Nephron progenitor cell (in vitro differentiated cells): ENCODE measurements at regions not wholly inside any gene's neighbourhood (a gene's known extent, or its start where the extent isn't known, plus 50 kb on each side); places are given as distances from the start of the nearest gene placed in this dataset.

Experiments used
- DNase-seq: peaks from one replicate; pipeline ENCODE4 v3.0.0; 2021
- H3K27ac Mint-ChIP-seq: 2 replicates; pipeline ENCODE4 v1.8.0; 2021; ENCODE audit warnings: mild to moderate bottlenecking, moderate library complexity, mixed read lengths
- H3K27me3 Mint-ChIP-seq: 2 replicates; pipeline ENCODE4 v1.8.0; 2021; ENCODE audit warnings: mild to moderate bottlenecking, low read depth, mixed read lengths; ENCODE audit not compliant: poor library complexity
- H3K36me3 Mint-ChIP-seq: 2 replicates; pipeline ENCODE4 v1.8.0; 2021; ENCODE audit warnings: low read depth, mixed read lengths
- H3K4me1 Mint-ChIP-seq: 2 replicates; pipeline ENCODE4 v1.8.0; 2021; ENCODE audit warnings: mixed read lengths
- H3K4me3 Mint-ChIP-seq: 2 replicates; pipeline ENCODE4 v1.8.0; 2021; ENCODE audit warnings: mild to moderate bottlenecking, moderate library complexity, mixed read lengths
- H3K9me3 Mint-ChIP-seq: 2 replicates; pipeline ENCODE4 v1.8.0; 2021; ENCODE audit warnings: mild to moderate bottlenecking, moderate library complexity, mixed read lengths
- CTCF ChIP-seq: fragments of 200-600 bp; sonication (generic); IDR thresholded peaks from 2 replicates; pipeline ENCODE4 v1.5.0; 2021; ENCODE audit warnings: antibody characterized with exemption

DNA sequence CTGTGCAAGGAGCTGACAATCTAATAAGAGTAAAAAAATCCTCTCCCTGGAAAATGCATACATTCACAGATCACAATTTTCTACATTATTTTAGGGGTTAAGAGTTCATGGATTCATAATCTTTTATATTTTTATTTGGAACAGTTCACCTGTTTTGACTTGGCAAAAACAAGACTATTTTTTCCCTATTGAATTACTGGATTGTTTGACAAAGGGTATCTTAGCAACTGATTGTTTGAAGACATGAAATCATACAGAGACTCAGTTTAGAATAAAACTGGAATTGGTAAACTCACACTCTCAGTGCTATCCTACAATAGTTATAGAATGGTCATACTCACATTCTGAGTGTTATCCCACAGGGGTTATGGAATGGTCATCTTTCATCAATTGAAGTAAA lies 358.2 kb upstream of the PTGER4 start:
- Mint-ChIP-seq H3K4me1 (no peaks in the 10 kb centered on the region), H3K9me3 (no peaks in the 10 kb centered on the region), H3K27me3 (peaks cover 3% of the 10 kb centered on the region), H3K27ac (no peak overlapping the region), H3K36me3 (no peaks in the 10 kb centered on the region), H3K4me3 (no peak overlapping the region)
- DNase-seq, result no peak
- TF ChIP-seq CTCF, result no peak

GRCh38 chr5:40318395-40318794 lies 361.3 kb upstream of the PTGER4 start:
- DNase-seq, result no peak
- H3K36me3 Mint-ChIP-seq, result no peaks in the 10 kb centered on the region
- no peak overlapping the region for H3K27ac Mint-ChIP-seq
- TF ChIP-seq CTCF, result no peak
- H3K9me3 Mint-ChIP-seq, result no peaks in the 10 kb centered on the region
- H3K4me3 Mint-ChIP-seq, result no peak overlapping the region
- H3K4me1 Mint-ChIP-seq, result no peaks in the 10 kb centered on the region
- H3K27me3 Mint-ChIP-seq, result no peaks in the 10 kb centered on the region

- Mint-ChIP-seq H3K4me3 (no peak overlapping the region), H3K36me3 (no peaks in the 10 kb centered on the region), H3K4me1 (no peaks in the 10 kb centered on the region), H3K27ac (no peak overlapping the region), H3K27me3 (no peaks in the 10 kb centered on the region), H3K9me3 (no peaks in the 10 kb centered on the region)
- TF ChIP-seq CTCF, result no peak
- DNase-seq, result no peak
Observed at GRCh38 chr5:40317023-40317422, 362.7 kb upstream of the PTGER4 start.

DNA sequence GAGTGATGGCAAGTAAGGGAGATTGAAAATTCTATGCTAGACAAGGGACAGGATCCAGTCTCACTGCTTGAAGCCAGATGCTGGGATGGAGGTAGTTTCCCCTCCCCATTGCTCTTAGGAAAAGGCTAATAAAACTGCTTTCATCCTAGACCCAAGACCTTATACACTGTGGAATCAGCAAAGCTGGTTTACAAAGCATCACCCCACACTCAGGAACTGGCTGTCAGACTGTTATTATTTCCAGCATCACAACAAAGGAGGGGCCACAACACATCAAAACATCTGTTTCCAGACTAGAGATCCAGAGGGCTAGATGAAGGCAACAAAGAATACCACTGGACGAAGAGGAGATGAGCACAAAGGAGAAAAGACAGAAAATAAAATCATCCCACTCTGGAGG lies 364.6 kb upstream of the PTGER4 start:
- Mint-ChIP-seq H3K4me3 (no peak overlapping the region), H3K27me3 (no peaks in the 10 kb centered on the region), H3K9me3 (no peaks in the 10 kb centered on the region), H3K27ac (no peak overlapping the region), H3K36me3 (no peaks in the 10 kb centered on the region), H3K4me1 (no peaks in the 10 kb centered on the region)
- no peak for DNase-seq
- TF ChIP-seq CTCF, result no peak

- no peak for DNase-seq
- Mint-ChIP-seq H3K4me3 (no peak overlapping the region), H3K27ac (no peak overlapping the region), H3K9me3 (no peaks in the 10 kb centered on the region), H3K27me3 (no peaks in the 10 kb centered on the region), H3K36me3 (no peaks in the 10 kb centered on the region), H3K4me1 (no peaks in the 10 kb centered on the region)
- TF ChIP-seq CTCF, result no peak
Observed at GRCh38 chr5:40314275-40314674, 365.4 kb upstream of the PTGER4 start.

DNA sequence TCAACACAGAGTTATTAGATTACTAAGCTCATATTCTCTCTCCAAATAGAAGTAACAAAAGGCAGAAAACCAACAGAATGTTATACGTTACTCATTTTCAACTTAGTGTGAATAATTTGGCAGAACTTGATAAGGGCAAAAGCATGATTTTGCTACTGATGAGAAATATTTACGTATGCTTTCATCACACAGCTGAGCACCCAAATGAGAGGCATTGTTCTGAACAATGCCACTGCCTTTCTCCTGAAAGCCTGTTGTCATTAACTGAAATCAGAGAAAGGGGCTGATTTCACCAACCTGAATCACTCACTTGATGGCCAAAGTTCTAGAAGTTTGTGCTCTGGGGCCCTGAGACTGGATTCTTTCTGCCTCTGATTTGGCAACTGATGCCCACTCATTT lies 367.5 kb upstream of the PTGER4 start:
- no peak for DNase-seq
- H3K27ac Mint-ChIP-seq, result no peak overlapping the region
- H3K4me3 Mint-ChIP-seq, result no peak overlapping the region
- H3K4me1 Mint-ChIP-seq, result no peaks in the 10 kb centered on the region
- H3K9me3 Mint-ChIP-seq, result no peaks in the 10 kb centered on the region
- no peaks in the 10 kb centered on the region for H3K36me3 Mint-ChIP-seq
- TF ChIP-seq CTCF, result no peak
- no peaks in the 10 kb centered on the region for H3K27me3 Mint-ChIP-seq
